ENCODE measurements at regions not wholly inside any gene's neighbourhood (a gene's known extent, or its start where the extent isn't known, plus 50 kb on each side); places are given as distances from the start of the nearest gene placed in this dataset.
"Not testable (repeated sequence)": the region's sequence is repeated elsewhere in the genome, so short reads cannot be mapped to it uniquely, and the experiment has no call there.

DNA sequence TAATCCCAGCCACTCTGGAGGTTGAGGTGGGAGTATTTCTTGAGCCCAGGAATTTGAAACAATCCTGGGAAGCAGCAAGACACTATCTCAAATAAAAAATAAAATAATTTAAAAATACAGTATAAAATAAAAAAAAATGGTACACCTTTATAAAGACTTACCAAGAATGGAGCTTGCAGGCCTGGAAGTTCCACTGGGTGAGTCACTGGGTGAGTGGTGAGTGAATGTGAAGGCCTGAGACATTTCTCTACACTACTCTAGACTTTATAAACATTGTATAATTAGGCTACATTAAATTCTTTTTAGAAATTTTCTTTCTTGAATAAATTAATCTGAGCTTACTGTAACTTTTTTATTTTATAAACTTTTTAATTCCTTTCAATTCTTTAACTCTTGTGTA lies 609.1 kb upstream of the BCHE start:
- DNase-seq (ENCODE audit: insufficient read length, low spot score): no peak
- TF ChIP-seq TAF1 (IDR thresholded peaks at IDR 0.05; ENCODE audit: low read depth, low read length) (no peak), SPI1 (IDR thresholded peaks at IDR 0.05; ENCODE audit: low read depth, low read length) (no peak), POLR2A (IDR thresholded peaks at IDR 0.05; ENCODE audit: low read depth, low read length) (no peak), PAX5 (IDR thresholded peaks at IDR 0.05; ENCODE audit: insufficient read depth, low read length, severe bottlenecking) (no peak), POU2F2 (IDR thresholded peaks at IDR 0.05; ENCODE audit: low read depth, low read length) (no peak), POLR2AphosphoS5 (IDR thresholded peaks at IDR 0.05; ENCODE audit: low read depth, low read length) (no peak)
- no peak for FAIRE-seq

GRCh38 chr3:166445865-166446264 lies 608.6 kb upstream of the BCHE start:
- no peak for DNase-seq (ENCODE audit: insufficient read length, low spot score)
- FAIRE-seq: no peak
- TF ChIP-seq SPI1 (IDR thresholded peaks at IDR 0.05; ENCODE audit: low read depth, low read length) (no peak), POLR2A (IDR thresholded peaks at IDR 0.05; ENCODE audit: low read depth, low read length) (no peak), POLR2AphosphoS5 (IDR thresholded peaks at IDR 0.05; ENCODE audit: low read depth, low read length) (no peak), PAX5 (IDR thresholded peaks at IDR 0.05; ENCODE audit: insufficient read depth, low read length, severe bottlenecking) (no peak), POU2F2 (IDR thresholded peaks at IDR 0.05; ENCODE audit: low read depth, low read length) (no peak), TAF1 (IDR thresholded peaks at IDR 0.05; ENCODE audit: low read depth, low read length) (no peak)

DNA sequence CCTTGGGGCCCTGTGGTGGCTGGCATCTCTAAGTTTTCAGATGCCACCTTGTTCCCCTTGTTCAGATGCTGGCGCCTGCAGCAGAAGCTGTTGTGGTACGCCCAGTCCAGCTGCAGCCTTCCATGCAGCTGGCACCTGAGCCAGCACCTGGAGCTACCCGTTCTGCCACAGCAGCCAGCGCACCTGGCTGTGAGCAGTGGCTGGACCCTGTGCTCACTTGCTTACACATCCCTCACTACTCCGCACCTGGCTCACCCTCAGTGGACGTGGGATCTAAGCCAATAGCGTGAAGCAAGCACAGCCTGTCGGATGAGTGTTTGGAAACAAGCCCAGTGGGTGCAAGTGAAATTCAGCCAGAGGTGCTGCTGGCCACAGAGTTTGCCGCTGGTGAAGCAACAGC lies 607.5 kb upstream of the BCHE start:
- no peak for TF ChIP-seq TAF1 (IDR thresholded peaks at IDR 0.05; ENCODE audit: low read depth, low read length)
- TF ChIP-seq PAX5 (IDR thresholded peaks at IDR 0.05; ENCODE audit: insufficient read depth, low read length, severe bottlenecking): no peak
- TF ChIP-seq POU2F2 (IDR thresholded peaks at IDR 0.05; ENCODE audit: low read depth, low read length): no peak
- TF ChIP-seq POLR2AphosphoS5 (IDR thresholded peaks at IDR 0.05; ENCODE audit: low read depth, low read length): no peak
- TF ChIP-seq POLR2A (IDR thresholded peaks at IDR 0.05; ENCODE audit: low read depth, low read length): no peak
- TF ChIP-seq SPI1 (IDR thresholded peaks at IDR 0.05; ENCODE audit: low read depth, low read length): no peak
- FAIRE-seq (no peak), DNase-seq (ENCODE audit: insufficient read length, low spot score) (no peak)

DNA sequence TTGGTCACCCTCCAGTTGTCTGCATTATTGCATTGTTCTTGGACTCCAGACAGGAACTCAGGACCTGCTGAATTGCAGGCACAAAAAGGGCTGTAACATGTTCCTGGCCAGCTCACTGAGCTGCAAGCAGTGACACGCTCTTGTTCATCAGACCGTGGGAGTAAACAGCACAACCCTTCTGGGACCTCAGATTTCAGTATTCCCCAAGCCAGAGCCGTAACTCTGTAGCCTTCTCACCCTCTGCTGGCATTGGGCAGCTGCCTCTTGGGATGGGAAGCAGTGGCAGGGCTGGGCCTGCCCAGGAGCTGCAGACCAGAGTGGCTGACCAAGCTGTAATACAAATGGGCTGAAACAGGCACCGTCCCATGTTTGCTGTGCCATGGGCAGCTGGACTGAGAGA lies 607.1 kb upstream of the BCHE start:
- DNase-seq (ENCODE audit: insufficient read length, low spot score) (no peak), FAIRE-seq (no peak)

DNA sequence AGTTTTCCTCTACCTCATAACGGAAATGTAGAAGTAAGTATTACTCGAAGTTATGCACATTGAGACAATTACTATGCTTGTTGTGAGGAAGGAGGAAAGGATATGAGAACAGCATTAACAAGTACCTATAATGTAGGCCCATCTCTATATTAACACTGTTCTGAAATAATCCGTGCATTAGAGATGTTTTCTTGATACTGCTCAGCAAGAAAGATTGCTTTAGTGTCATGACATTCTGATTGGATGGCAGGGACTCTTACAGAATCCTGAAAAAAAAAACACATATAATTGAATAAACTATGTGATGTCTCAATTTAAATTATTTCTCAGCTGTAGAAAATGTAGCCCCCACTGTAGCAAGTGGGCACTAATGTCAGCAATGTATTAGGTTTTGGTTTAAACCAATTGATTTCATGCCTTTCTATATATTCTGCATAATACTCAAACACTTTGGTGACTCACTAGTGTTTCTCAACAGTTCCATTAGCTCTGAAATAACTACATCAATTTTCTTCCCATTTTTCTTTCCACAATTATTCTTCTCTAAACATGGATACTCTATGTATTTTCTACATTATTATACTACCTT lies 598.3 kb upstream of the BCHE start:
- no peak for DNase-seq (ENCODE audit: insufficient read length, low spot score)
- no peak for FAIRE-seq
- TF ChIP-seq SPI1 (IDR thresholded peaks at IDR 0.05; ENCODE audit: low read depth, low read length): no peak
- no peak for TF ChIP-seq POLR2AphosphoS5 (IDR thresholded peaks at IDR 0.05; ENCODE audit: low read depth, low read length)

More for the DNA sequence above, 607.1 kb upstream of the BCHE start:
- TF ChIP-seq POLR2AphosphoS5 (IDR thresholded peaks at IDR 0.05; ENCODE audit: low read depth, low read length): no peak
- no peak for TF ChIP-seq POU2F2 (IDR thresholded peaks at IDR 0.05; ENCODE audit: low read depth, low read length)
- TF ChIP-seq SPI1 (IDR thresholded peaks at IDR 0.05; ENCODE audit: low read depth, low read length): no peak
- TF ChIP-seq TAF1 (IDR thresholded peaks at IDR 0.05; ENCODE audit: low read depth, low read length): no peak
- TF ChIP-seq POLR2A (IDR thresholded peaks at IDR 0.05; ENCODE audit: low read depth, low read length): no peak
- TF ChIP-seq PAX5 (IDR thresholded peaks at IDR 0.05; ENCODE audit: insufficient read depth, low read length, severe bottlenecking): no peak

DNA sequence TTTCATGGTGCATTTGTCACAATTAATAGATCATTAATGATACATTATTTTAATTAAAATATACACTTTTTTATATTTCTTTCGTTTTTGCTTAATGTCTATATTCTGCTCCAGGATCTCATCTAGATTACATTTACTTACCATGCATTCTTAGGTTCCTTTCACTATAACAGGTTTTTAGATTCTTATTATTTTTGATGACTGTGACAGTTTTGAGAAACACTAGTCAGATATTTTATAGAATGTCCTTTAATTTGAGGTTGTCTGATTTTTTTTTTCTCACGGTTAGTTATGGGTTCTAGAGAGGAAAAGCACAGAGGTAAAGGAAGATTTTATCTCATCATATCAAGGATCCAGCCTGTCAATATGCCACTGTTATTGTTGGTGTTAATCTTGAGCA lies 595.8 kb upstream of the BCHE start:
- FAIRE-seq (no peak), DNase-seq (ENCODE audit: insufficient read length, low spot score) (no peak)
- no peak for TF ChIP-seq TAF1 (IDR thresholded peaks at IDR 0.05; ENCODE audit: low read depth, low read length)
- no peak for TF ChIP-seq PAX5 (IDR thresholded peaks at IDR 0.05; ENCODE audit: insufficient read depth, low read length, severe bottlenecking)
- no peak for TF ChIP-seq SPI1 (IDR thresholded peaks at IDR 0.05; ENCODE audit: low read depth, low read length)
- TF ChIP-seq POLR2A (IDR thresholded peaks at IDR 0.05; ENCODE audit: low read depth, low read length): no peak
- no peak for TF ChIP-seq POU2F2 (IDR thresholded peaks at IDR 0.05; ENCODE audit: low read depth, low read length)
- no peak for TF ChIP-seq POLR2AphosphoS5 (IDR thresholded peaks at IDR 0.05; ENCODE audit: low read depth, low read length)

DNA sequence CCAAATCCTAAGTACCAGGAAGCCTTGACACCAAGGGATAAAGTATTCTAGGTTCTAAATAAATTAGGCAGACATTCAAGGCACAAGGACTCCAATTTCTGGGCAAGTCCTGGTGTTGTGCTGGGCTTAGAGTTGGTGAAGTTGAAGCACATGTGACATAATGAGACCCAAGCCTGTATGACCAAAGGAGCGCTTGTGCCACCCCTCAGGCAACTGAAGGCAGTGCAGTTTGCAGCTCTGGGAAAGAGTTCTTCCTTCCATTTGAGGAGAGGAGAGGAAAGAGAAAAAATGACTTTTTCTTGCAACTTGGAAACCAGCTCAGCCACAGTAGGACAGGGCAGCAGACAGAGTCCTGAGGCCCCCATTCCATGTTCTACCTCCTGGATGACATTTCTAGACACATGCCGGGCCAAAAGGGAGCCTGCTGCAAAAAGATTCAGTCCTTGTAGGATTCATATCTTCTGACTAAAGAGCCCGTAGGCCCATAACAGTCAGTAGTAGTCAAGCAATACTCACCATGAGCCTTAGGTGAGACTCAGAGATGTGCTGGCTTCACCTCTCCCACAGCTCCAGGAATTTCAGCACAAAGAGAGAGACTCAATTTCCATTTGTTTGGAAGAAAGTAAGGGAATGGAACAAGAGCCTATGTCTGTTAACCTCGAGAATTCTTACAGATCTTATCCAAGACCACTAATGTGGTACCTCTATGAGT lies 588.8 kb upstream of the BCHE start:
- DNase-seq (ENCODE audit: insufficient read length, low spot score) (no peak), FAIRE-seq (no peak)
- TF ChIP-seq POLR2A (IDR thresholded peaks at IDR 0.05; ENCODE audit: low read depth, low read length): no peak
- TF ChIP-seq POU2F2 (IDR thresholded peaks at IDR 0.05; ENCODE audit: low read depth, low read length): no peak
- TF ChIP-seq POLR2AphosphoS5 (IDR thresholded peaks at IDR 0.05; ENCODE audit: low read depth, low read length): no peak
- TF ChIP-seq TAF1 (IDR thresholded peaks at IDR 0.05; ENCODE audit: low read depth, low read length): no peak
- TF ChIP-seq PAX5 (IDR thresholded peaks at IDR 0.05; ENCODE audit: insufficient read depth, low read length, severe bottlenecking): no peak
- no peak for TF ChIP-seq SPI1 (IDR thresholded peaks at IDR 0.05; ENCODE audit: low read depth, low read length)

DNA sequence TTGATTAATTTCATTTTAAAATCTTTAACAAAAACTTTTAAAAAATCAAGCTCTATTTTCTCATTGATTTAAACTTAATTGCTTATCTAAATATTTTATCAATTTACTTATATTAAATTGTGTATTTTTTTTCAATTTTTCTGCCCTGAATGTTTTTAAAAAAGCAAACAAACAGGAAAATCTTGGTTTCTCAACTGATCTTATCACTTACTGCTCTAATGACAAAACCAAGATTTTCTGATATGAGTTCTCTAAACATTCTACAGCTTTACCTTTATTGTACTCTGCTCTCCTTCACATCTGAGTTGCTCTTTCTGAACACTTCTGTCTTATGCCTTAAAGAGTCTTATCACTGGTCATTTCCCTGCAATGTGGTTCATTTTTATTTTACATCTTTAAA lies 587.8 kb upstream of the BCHE start:
- DNase-seq (ENCODE audit: insufficient read length, low spot score) (no peak), FAIRE-seq (no peak)
- TF ChIP-seq SPI1 (IDR thresholded peaks at IDR 0.05; ENCODE audit: low read depth, low read length): no peak
- no peak for TF ChIP-seq POLR2AphosphoS5 (IDR thresholded peaks at IDR 0.05; ENCODE audit: low read depth, low read length)
- TF ChIP-seq POLR2A (IDR thresholded peaks at IDR 0.05; ENCODE audit: low read depth, low read length): no peak
- TF ChIP-seq POU2F2 (IDR thresholded peaks at IDR 0.05; ENCODE audit: low read depth, low read length): no peak
- TF ChIP-seq TAF1 (IDR thresholded peaks at IDR 0.05; ENCODE audit: low read depth, low read length): no peak
- no peak for TF ChIP-seq PAX5 (IDR thresholded peaks at IDR 0.05; ENCODE audit: insufficient read depth, low read length, severe bottlenecking)

DNA sequence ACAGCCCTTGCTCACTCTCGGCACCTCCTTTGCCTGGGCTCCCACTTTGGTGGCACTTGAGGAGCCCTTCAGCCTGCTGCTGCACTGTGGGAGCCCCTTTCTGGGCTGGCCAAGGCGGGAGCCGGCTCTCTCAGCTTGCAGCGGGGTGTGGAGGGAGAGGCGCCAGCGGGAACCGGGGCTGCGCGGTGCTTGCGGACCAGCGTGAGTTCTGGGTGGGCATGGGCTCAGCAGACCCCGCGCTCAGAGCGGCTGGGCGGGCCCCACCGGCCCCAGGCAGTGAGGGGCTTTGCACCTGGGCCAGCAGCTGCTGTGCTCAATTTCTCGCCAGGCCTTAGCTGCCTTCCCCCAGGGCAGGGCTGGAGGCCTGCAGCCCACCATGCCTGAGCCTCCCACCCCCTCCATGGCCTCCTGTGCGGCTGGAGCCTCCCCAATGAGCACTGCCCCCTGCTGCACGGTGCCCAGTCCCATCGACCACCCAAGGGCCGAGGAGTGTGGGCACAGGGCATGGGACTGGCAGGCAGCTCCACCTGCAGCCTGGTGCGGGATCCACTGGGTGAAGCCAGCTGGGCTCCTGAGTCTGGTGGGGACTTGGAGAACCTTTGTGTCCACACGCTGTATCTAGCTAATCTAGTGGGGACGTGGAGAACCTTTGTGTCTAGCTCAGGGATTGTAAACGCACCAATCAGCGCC lies 586.7 kb upstream of the BCHE start:
- DNase-seq (ENCODE audit: insufficient read length, low spot score); FAIRE-seq: not testable (repeated sequence)

DNA sequence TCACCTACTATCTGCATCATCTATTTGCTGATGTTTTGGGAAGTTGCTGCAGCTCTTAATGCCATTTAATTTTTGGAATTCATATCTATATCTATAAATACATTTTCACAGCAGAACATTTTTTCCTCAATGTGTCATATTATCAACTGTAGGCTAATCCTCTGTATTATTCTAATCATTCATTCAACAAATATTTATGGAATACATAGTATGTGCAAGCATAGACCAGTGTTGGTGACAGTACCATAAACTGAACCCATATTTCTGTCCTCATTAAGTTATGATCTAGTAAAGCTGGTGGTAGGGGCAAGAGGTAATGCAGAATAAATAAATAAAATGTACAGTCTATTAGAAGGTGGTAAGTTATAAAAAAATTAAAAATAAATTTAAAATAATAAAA lies 585.3 kb upstream of the BCHE start:
- no peak for TF ChIP-seq POU2F2 (IDR thresholded peaks at IDR 0.05; ENCODE audit: low read depth, low read length)
- TF ChIP-seq TAF1 (IDR thresholded peaks at IDR 0.05; ENCODE audit: low read depth, low read length): no peak
- TF ChIP-seq SPI1 (IDR thresholded peaks at IDR 0.05; ENCODE audit: low read depth, low read length): no peak
- FAIRE-seq: no peak
- no peak for DNase-seq (ENCODE audit: insufficient read length, low spot score)
